ENCODE measurements at regions not wholly inside any gene's neighbourhood (a gene's known extent, or its start where the extent isn't known, plus 50 kb on each side); places are given as distances from the start of the nearest gene placed in this dataset.

- no peak for TF ChIP-seq CTCF (IDR thresholded peaks at IDR 0.05)
- no peak for TF ChIP-seq POLR2A (IDR thresholded peaks at IDR 0.05)
Observed at GRCh38 chr14:34368115-34368970, 93.7 kb downstream of the SPTSSA start.

All from Peyer's patch (tissue), 4 donors.